ENCODE measurements at regions not wholly inside any gene's neighbourhood (a gene's known extent, or its start where the extent isn't known, plus 50 kb on each side); places are given as distances from the start of the nearest gene placed in this dataset.

DNA sequence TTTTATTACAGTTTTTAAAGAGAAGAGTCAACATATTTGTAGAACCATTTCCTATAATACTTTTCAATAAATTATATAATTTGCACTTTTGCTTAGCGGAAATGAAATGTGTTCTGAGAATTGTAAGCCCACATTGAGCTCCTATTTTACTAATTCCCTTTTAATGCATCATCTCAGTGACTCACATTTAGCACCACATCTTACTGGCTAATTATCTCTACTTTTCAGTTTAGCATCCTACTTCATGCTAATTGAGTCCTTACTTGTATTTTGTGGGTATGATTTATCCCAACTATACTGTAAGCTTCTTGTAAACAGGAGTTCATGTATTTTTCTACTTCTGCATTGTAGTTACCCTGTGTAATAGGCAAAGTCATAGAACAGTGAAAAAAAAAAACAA is 67.5 kb downstream of the TMX1 start:
- no peak for DNase-seq

DNA sequence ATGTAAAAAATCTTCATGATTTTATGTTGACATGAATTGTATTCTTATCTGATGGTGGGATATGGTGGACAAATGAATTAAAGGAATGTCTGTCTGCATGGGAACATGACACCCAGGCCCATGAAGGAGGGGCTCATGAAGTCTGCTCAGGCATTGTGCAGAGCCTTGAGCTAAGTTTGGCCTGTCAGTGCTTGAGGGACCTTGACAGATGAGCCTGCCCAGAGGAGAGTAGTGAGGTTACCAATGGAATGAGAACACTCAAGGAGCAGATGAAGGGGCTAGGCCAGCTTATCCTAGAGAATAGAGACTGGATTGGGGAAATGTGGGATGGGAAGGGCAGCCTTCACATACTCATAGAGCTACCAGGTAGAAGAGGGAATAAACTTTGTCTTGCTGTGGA is 68.8 kb downstream of the TMX1 start:
- no peak for DNase-seq

DNA sequence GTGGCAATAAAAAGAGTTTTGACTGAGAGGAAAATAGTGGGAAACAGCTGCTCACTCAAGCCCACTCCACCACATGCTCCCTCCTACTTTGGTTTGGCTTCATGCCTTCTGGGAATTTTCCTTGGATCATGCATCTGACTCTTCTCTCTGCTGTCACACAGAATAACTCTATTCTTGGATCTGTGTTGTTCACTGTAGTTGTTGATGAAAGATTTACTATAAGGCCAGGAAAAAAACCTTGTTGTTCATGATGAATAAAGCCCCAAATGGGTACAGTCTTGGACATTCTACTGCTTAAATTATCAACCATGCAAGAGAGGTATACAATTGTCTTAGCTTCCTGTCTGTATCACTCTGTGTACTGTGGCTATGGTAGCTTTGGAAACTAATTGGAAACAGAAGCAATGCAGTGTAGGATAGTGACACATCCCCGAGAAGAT is 70.5 kb downstream of the TMX1 start:
- no peak for DNase-seq

DNA sequence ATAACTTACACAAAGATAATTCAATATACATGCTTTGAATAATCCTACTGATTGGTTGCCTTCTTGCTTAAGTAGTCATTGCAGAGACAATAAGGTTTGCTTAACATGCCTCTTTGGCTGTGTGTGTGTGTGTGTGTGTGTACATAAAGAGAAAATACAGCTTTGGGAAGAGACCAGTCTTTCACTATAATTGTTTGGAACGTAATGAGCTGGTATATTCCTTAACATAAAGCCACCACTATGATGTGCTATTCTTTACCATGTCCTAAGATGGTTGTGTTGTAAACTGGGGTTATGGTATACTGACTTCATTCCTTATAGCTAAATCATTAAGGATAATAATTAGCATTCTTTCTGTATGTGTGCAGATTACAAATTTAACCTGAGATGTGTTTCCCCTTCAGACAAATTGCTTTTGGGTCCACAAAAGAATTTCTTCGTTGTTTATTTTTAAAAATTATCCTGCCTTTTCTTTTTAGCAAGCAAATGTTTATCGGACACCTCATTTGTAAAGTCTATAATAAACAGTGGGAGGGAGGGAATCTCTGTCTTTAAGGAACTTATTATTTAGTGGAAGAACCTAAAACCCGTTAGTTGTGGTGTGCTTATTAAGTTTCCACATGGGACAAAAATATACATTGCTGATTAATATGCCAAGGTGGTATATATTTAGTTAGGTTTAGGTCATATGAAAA is 74.4 kb downstream of the TMX1 start:
- DNase-seq = no peak

DNA sequence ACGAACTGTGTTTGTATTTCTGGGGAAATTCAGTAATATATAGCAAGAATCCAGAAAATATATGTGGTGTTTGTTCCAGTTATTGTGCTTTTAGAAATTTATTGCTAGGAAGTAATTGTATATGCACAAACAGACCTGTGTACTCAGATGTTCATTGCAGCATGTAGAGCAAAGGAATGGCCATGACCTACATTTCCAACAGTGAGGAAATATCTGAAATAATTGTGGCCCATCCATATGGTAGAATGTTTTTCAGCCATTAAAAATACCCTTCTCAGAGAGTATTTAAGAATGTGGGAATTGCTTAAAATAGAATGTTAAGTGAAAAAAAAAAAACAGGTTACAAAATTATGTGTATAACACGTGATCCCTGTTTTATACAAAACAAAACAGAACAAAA is 77.3 kb downstream of the TMX1 start:
- no peak for DNase-seq

DNA sequence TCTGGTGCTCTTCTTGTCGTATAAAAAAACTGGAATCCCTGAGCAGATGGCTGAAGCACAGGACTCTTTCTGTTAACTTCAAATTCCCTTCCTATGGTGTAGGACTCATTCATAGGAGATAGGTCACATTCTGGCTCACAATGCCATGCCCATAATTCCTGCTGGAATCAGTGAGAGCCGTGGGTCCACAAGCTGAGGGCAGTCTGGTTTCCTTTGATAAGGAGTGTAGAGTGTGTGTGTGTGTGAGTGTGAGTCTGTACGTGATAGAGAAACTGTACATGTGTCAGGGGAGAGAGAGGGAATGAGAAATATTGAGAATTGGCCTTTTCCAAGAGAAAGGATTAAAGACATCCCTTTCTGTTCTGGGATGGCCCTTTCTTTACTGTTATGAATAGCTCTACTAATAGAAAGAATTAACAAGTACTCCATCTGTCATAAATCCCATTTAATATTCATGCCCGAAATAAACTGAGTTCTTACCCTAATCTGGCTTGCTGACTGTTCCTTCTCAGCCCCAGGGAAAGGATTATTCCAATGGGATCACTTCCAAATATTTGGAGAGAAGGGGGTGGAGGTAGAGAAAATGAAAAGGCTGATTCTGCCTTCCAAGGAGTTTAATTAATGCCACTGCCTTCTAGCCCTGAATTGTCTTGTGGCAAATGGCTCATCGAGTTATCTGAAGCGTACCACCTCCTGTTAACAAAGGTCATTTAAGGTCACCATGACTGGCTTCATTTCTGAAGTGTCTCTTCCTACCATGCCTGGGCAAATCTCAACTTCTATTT is 79.0 kb downstream of the TMX1 start:
- peak; percentile 69 for DNase-seq

DNA sequence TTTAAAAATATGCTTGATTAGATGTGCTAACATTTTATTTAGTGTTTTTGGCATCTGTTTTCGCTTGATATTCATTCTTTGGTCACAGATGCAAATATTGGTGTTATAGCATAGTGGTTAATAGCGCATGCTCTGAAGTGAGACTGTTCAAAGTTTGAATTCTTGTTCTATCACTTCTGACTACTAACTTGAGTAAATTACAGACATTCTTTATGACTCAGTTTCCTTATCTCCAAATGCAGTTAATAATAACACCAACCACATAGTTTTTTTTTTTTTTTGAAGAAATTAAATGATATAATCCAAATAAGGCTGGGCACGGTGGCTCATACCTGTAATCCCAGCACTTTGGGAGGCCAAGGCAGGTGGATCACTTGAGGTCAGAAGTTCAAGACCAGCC is 81.0 kb downstream of the TMX1 start:
- DNase-seq = no peak

DNA sequence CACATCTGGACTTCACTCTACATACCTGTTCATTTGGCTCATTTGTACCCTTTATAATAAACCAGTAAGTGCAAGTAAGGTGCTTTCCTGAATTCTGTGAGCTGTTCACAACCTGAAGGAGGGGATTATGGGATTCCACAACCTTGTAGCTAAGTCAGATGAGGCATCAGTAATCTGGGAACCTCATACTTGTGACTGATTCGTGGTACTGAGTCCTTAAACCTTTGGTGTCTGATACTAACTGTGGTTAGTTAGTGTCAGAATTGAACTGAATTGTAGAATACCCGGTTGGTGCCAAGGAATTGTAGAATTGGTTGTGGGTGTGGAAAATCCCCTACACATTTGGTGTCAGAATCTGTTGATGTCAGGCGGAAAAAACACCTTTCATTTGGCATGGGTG is 83.4 kb downstream of the TMX1 start:
- DNase-seq = no peak

DNA sequence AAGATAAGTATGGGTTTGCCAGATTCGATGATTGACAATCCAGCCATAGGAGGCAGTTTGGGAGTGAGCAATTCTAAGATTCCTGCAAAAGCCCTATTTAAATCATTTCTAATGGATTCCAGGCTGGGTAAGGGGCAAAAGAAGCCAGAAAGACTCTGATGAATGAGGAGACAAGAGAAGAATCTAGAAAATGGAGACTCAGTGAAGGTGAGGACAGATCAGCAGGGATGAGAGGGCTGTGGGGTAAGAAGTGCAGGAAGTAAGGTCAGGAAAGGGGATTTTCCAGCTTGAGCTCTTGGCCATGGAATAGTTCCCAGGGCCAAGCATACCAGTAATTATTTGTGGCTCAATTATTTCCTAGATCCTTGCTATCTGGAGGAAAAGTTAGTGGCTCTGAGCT is 87.3 kb downstream of the TMX1 start:
- DNase-seq = no peak

DNA sequence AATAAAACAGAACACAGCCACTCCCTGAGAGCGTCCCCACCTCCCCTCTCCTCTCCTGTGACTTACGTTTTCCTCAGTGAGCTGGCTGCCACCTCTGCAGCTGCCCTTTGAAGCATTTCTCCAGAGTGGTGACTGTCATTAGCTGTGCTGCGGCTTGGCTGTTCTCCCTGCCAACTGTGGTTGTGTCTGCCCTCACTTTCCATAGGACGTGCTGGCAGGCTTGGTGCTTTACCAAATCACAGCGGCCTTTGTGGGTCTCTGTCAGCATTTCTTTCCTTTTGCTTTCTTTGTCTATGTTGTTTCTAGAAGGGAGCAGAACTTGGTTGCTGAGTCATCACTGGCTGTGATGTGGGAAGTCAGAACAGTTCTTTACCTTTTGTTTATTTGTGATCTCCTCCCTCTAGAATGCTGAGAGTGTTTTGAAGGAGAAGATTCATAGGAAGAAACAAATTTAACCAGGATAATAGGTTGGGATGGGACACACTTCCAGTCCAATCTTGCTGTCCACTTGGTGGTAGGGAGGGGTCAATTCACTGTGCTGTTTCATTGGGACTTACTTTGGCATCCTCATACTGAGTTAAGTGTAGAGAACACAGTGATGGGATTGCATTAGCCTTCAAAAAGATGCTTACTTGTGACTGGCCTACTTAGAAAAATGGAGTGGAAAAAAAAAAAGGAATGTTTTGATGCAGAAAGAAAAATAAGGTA is 88.2 kb downstream of the TMX1 start:
- DNase-seq = peak; percentile 80

DNA sequence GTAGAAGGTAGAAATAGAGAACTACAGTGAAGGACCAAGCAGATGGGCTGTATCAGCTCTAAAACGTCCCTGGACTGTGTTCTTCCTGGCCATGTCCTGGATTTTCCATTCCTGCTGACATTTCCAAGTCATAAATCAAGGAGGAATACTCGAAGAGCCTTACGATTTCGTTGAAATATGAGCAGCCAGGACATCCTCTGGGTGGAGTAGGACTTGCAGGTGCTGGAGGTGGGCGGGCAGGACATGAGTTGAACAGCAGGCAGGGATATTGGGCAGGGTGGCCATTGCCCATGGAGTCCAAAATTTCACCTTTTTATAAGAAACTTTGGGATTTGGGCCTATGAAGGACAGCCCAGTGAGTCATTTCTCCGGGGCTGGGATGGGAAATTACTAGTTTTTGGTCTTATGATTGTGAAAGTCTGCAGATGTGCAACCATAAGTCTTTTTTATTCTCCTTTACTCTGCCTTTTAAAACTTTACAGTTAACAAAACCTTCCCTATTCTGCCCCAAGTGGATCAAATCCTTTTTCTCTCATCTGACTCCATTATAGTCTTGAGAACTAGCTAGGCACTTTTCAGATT is 88.8 kb downstream of the TMX1 start:
- no peak for DNase-seq

DNA sequence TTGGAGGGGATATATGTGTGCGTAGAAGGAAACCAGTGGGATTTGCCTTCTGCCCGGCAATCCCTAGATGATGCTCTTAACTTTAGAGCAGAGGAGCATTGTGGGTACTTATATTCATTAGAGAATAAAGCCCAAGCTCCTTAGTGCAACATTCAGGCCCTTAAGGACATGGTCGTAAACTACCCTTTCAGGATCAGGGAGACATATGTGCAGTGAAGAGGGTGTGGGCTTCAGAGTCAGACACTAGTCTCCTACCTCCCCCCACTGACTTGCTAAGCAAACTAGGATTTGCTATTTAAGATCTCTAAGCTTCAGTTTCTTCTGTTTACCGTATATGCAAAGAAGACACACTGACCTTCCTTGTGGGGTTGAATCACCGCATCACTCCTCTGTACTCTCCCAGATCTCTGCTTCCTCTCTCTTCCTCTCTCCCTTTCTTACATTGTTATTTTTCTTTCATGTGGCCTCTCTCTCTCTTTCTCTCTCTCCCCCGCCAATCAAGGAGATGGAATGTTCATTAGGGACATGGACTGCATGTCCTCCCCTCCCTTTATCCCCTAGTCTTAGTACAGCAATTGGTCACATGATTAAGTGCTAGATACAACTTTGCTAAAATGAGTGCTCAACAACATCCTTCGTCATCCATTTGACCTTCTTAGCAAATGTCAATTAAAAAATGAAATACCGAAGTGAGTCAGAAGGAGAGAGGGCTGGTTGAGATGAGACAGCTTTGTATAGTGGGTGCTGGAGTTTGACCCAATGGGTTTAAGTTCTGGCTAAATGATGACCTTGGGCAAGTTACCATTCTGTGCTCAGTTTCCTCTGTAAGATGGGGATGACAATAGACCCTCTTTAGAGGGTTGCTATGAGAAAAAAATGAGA is 91.7 kb downstream of the TMX1 start:
- no peak for DNase-seq

DNA sequence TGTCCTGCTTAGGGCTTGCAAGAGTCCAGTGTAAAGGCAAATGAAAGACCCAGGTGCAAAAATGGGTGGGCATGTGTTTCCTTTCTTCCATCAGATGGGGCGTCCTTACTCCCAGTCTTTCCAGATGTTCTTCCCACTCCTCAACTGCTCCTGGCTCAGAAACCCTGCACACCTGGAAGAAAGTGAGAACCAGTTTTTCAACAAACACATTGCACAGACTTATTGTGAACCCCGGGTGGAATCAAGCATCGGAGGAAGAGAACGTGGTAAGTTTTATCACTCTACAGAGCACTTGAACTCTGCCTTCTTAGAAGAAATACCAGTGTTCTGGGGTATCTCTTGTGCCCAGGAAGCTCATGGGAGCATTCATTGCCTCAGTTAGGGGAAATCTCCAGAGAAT is 93.3 kb downstream of the TMX1 start:
- no peak for DNase-seq

DNA sequence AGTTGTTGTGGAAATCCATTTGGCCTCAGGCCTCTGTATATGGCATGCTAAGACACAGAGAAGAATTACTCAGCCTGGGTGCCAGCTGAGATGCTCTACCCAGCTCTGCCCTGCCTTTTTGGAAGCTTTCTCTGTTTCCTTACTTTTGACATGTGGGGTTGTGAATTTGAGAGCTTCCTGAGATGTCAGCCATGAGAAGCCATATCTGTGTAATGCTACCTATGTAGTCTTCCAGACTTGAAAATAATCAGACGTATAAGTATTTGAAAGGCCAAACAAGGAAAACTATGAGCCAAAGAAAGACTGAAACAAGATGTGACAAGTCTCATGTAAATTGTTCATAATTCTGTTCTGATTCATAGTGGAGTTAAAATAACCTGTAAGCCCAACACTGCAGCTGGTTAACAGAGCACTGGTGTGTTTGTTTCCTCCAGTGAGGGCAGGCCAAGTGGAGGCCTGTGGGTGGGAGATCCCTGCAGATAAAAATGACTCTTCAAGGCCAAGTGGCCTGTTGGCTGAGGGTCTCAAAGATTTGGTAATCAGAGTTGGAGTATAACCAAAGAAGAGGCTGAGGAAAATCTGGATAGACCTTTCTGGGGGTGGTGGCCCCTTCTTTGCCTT is 94.0 kb downstream of the TMX1 start:
- no peak for DNase-seq

DNA sequence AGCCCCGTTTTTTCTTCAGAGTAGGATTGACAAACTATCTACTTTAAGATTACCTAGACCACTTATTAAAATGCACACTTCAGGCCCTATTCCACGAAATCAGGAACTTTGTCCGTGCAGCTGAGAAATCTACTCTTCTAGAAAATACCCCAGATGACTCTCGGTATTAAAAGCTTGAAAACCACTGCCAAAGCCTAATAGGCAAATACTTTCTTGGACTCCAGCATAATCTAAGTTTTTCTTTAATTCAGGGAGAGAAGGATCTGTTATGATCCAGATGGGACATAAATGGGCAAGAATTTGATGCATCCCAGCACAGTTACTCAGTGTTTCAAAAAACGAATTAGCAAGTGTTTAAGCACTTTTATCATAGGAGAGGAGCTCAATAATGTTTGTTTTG is 94.5 kb downstream of the TMX1 start:
- no peak for DNase-seq

DNA sequence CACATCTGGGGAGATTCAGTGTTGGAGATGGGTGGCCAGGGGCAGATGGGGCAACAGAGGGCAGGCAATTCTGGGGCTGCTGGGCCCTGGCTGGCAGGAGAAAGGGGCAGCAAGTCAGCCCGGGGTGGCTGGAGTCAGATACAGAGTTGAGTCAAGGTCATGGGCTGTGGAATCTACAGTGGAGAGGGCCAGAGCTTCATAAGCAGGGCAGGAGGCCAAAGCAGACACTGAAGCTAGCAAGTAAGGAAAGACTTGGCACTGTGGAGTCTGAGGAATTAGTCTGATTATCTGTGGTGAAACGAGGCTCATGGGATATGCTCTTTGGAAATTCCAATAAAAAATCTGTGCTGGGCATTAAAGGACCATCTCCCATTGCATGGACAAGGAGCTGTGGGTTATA is 95.5 kb downstream of the TMX1 start:
- no peak for DNase-seq

DNA sequence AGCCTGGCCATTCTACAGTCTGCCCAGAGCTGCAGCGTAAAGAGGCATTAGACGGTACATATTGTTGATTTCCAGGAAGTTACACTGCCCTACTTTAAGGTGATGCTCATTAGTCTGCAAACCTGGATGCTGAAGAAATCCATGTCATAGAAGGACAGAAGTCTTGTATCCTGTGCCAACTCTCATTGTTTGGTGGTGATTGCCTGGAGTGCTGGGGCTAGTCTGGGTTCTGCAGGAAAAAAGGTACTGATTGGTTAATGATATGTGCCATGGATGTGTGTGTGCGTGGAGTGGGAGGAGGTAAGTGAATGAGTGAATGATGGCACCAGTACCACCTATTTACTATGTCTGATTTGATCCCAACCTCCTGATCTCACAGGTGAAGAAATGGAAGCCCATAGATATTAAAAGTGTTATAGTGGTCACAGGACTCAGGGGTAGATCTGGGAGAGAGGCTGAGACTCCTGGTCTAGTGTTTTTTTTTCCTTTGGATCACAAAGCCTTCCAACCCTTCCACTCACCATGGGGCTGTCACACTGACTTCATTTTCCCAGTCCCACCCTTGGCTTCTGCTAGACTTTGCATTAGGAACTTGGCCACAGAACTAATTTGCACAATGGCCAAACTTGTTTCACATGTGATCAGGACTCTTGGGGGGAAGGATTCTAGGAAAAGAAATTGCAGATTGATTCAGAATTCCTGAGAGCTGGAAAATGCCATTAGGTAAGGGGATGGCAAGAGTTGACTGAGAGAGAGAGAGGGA is 96.1 kb downstream of the TMX1 start:
- no peak for DNase-seq

DNA sequence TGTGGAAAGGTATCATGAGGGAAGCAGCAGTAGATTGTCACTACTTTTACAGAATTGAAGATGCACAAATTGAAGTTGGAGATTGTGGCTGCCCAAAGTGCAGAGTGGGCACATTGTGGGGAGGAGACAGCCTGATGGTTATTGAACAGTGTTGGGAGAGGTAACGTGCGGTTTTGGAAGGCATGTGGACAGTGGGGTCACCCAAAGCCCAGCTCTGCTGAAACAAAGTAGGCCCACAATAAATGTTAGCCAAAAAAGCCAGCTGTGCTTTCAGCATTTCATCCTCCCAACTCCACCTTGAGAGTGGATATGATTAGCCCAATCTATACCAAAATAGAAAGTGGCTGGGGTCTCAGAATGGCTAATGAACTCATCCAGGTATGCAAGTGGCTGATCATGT is 96.7 kb downstream of the TMX1 start:
- no peak for DNase-seq

DNA sequence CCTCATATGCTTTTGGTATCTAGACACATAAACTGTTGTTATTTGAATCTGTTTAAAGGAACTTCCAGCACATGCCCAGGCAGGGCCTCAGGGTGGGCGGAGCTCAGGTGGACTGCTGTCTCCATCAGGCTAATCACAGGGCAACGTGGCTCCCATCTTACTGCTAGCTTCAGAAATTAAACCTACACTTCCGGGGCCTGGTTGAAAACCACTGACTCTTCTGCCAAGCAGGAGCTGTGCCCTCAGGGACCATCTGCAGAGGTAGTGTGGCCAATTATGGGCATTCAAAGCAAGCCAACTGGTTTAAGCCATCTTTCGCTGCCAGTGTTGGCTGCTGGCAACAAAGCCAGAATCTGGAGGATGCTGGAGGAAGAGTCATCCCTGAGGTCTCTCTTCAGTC is 97.5 kb downstream of the TMX1 start:
- DNase-seq = no peak

DNA sequence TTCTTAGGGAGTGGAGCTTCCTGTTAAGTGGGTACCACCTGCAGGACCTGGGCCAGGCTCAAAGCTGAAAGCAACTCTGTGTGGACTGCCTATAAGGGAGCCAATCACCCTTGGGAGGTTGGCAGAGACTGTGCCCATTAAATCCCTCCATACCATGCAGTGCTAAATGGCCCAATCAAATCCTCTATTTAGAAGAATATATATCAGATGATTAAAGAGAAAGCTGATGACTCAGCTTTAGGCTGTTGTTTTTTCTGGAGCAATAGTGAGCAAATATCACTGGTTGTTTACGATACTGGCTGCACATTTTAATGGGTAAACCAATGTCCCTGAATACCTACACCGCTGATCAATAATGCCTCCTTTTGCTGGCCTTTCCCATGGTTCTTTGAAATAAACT is 101.3 kb downstream of the TMX1 start:
- DNase-seq = no peak

DNA sequence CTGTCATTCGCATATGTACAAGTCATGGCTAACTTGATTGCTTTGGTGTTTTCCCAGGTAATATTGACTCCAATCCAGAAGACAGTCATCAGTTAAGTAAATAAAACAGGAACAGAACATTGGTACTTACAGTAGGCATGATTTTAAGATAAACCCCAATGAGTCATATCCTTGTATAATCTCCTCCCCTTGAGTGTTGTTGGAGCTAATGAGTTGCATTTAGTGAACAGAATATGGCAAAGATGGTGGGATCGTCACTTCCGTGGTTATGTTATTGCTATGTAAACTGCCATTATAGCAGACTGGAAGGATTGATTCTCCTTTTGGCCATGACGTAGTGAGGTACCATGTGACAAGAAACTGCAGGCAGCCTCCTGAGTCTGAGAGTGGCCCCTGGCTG is 102.2 kb downstream of the TMX1 start:
- no peak for DNase-seq

All from NCI-H1694 (cell line).